Transverse colon (tissue), 4 donors: ENCODE measurements at regions not wholly inside any gene's neighbourhood (a gene's known extent, or its start where the extent isn't known, plus 50 kb on each side); places are given as distances from the start of the nearest gene placed in this dataset.

Experiments
- DNase-seq: peaks from one replicate; pipeline ENCODE4 v3.0.0-alpha.2; 2019
- H3K27ac ChIP-seq, 4 donors: fragments of 200-600 bp; sonication (generic); 2 replicates each; pipeline ENCODE4 v1.5.1; 2016 to 2018; ENCODE audit warnings: inconsistent platforms in 4 of 4
- H3K27me3 ChIP-seq: fragments of 200-600 bp; sonication (generic); 2 replicates; pipeline ENCODE4 v1.5.1; 2017; ENCODE audit warnings: inconsistent platforms
- H3K36me3 ChIP-seq, 4 donors: fragments of 200-600 bp; sonication (generic); 2 replicates each; pipeline ENCODE4 v1.5.1; 2017 to 2019; ENCODE audit warnings: inconsistent platforms in 4 of 4
- H3K4me1 ChIP-seq, 4 donors: fragments of 200-600 bp; sonication (generic); 2 replicates each; pipeline ENCODE4 v1.5.1; 2017 to 2020; ENCODE audit warnings: inconsistent platforms in 4 of 4
- H3K4me3 ChIP-seq, 4 donors: fragments of 200-600 bp; sonication (generic); 1 replicate in 1 of 4; 2 replicates in 3 of 4; pipeline versions ENCODE4 v1.5.1 to v1.6.1; 2017 to 2019; ENCODE audit warnings: inconsistent platforms in 4 of 4
- H3K9me3 ChIP-seq, 2 donors: fragments of 200-600 bp; sonication (generic); 2 replicates each; pipeline ENCODE4 v1.5.1; 2017 to 2019; ENCODE audit warnings: inconsistent platforms in 2 of 2
- EP300 ChIP-seq: sonication (generic); formaldehyde crosslinking; IDR thresholded peaks from one replicate; pipeline ENCODE4 v1.6.1; 2017; ENCODE audit warnings: antibody characterized with exemption, low read depth
- POLR2A ChIP-seq: fragments of 450-650 bp; IDR thresholded peaks from one replicate; pipeline ENCODE4 v1.6.1; 2016; ENCODE audit warnings: antibody characterized with exemption, mild to moderate bottlenecking, moderate library complexity
- POLR2AphosphoS5 ChIP-seq, 3 donors: sonication (generic); formaldehyde crosslinking; IDR thresholded peaks; one replicate each; pipeline ENCODE4 v1.6.1; 2016; ENCODE audit warnings: antibody characterized with exemption in 3 of 3
- WGBS, 2 donors: methylation state at CpG; one replicate each; pipeline ENCODE4 v1.1.5; 2018; ENCODE audit warnings: low coverage in 1 of 2; 5-methylcytosine and 5-hydroxymethylcytosine counted together
- in situ Hi-C, 4 donors: fragments of 200-750 bp; cut with MboI; loops; one replicate each; pipeline versions ENCODE4 v1.15.0 to v1.15.1; 2017; ENCODE audit warnings: low sequenced_read_pairs in 3 of 4, low pct_ligation_motif_present in 1 of 4, low pct_unique_long_range_greater_than_20kb in 1 of 4
- intact Hi-C: fragments of 100-400 bp; cut with DNase I; formaldehyde crosslinking; loops from one replicate; pipeline ENCODE4 v1.15.1; 2023; ENCODE audit warnings: low total_unique reads
- TF ChIP-seq, protein P1 (sequence below), 5 experiments: fragments of 200-600 bp in 3 of 5; fragments of 450-650 bp in 2 of 5; sonication (generic) in 3 of 5; IDR thresholded peaks; 1 replicate in 2 of 5; 2 replicates in 3 of 5; pipeline ENCODE4 v1.5.1; 2016 to 2017; ENCODE audit warnings: antibody characterized with exemption in 5 of 5, inconsistent platforms in 3 of 5, mild to moderate bottlenecking in 2 of 5, moderate library complexity in 1 of 5

DNA sequence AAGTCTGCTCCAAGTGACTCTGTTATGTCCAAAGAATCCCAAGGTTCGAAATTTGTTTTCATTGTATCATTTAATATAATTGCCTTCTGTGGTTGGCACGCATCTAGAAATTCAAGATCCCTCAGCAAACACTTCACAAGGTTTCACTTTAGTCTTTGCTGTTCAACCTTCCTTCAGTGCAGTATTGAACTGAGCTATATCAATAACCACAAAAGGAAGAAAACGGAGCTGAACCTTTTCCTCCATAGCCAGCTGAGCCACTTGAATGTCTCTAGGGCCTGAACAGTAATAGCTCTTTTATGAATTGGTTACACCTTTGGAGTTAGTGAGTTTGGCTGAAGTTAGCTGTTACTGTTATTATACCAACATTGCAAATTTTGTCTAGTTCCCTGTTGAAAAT, 357.7 kb upstream of the HNRNPA3 start:
- no peaks in the 10 kb centered on the region for H3K27me3 ChIP-seq
- WGBS, 2 donors, result 36 to 41% methylated on average over 2 to 3 of the region's 3 CpGs
- in situ Hi-C loops (no loop called here), intact Hi-C loops (no loop called here)
- H3K9me3 ChIP-seq, result no peaks in the 10 kb centered on the region
- H3K4me3 ChIP-seq, result no peak overlapping the region
- no peak overlapping the region for H3K27ac ChIP-seq
- H3K36me3 ChIP-seq, result no peaks in the 10 kb centered on the region
- no peak for TF ChIP-seq POLR2AphosphoS5 (IDR thresholded peaks at IDR 0.05)
- no peak for DNase-seq
- H3K4me1 ChIP-seq, result peaks cover 0 to 19% (median 4%) of the 10 kb centered on the region in 4 donors

DNA sequence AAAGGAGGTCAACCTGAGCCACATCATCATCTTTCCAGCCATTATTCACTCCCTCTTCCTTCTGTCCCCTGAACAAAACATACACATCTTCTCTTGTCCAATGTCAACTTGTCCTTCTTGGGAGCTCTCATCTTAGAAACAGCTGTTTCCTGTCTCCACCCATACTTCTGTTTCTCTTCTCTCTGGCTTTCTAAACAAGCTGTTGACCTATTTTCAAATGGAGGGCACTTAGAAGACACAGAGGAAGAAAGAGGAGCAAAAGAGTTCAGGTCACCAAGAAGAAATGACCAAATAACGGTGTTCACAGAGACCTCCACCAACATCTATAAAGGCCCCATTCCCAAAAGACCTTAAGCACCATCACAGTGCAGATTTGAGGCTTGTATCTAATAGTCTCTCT, 355.9 kb upstream of the HNRNPA3 start:
- no peak overlapping the region for H3K4me3 ChIP-seq
- no peak for DNase-seq
- TF ChIP-seq, protein P1, sequence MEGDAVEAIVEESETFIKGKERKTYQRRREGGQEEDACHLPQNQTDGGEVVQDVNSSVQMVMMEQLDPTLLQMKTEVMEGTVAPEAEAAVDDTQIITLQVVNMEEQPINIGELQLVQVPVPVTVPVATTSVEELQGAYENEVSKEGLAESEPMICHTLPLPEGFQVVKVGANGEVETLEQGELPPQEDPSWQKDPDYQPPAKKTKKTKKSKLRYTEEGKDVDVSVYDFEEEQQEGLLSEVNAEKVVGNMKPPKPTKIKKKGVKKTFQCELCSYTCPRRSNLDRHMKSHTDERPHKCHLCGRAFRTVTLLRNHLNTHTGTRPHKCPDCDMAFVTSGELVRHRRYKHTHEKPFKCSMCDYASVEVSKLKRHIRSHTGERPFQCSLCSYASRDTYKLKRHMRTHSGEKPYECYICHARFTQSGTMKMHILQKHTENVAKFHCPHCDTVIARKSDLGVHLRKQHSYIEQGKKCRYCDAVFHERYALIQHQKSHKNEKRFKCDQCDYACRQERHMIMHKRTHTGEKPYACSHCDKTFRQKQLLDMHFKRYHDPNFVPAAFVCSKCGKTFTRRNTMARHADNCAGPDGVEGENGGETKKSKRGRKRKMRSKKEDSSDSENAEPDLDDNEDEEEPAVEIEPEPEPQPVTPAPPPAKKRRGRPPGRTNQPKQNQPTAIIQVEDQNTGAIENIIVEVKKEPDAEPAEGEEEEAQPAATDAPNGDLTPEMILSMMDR (IDR thresholded peaks at IDR 0.05), result no peak
- TF ChIP-seq POLR2A (no peak), POLR2AphosphoS5 (IDR thresholded peaks at IDR 0.05) (no peak), EP300 (no peak)
- in situ Hi-C loops (no loop called here), intact Hi-C loops (no loop called here)
- no peaks in the 10 kb centered on the region for H3K9me3 ChIP-seq
- no peaks in the 10 kb centered on the region for H3K36me3 ChIP-seq
- no peaks in the 10 kb centered on the region for H3K27me3 ChIP-seq
- 60 to 68% methylated on average over 1 of the region's 1 CpG for WGBS, 2 donors
- peaks cover 0 to 19% (median 4%) of the 10 kb centered on the region in 4 donors for H3K4me1 ChIP-seq
- no peak overlapping the region for H3K27ac ChIP-seq

DNA sequence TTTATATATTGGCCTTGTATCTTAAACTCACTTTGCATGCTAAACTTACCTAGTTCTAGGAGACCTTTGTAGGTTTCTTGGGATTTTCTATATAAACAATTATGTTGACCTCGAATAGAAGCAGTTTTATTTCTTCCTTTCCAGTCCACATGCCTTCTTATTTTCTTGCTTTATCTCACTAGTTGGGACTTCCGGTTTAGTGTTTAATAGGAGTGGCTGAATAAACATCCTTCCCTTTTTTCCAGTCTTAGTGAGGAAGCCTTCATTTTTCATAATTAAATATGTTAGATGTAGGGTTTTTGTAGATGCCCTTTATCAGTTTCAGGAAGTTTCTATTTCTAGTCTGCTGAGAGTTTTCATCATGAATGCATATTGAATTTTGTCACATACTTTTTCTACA, 347.3 kb upstream of the HNRNPA3 start:
- WGBS, 2 donors, result 21 to 23% methylated on average over 2 of the region's 2 CpGs
- in situ Hi-C loops, result no loop called here
- Histone ChIP-seq H3K27me3 (no peaks in the 10 kb centered on the region), H3K4me1 (no peaks in the 10 kb centered on the region), H3K27ac (no peak overlapping the region), H3K4me3 (no peak overlapping the region), H3K36me3 (no peaks in the 10 kb centered on the region), H3K9me3 (no peaks in the 10 kb centered on the region)
- intact Hi-C loops, result no loop called here
- DNase-seq, result no peak
- TF ChIP-seq, protein P1 (IDR thresholded peaks at IDR 0.05), result no peak
- no peak for TF ChIP-seq POLR2A
- no peak for TF ChIP-seq EP300
- TF ChIP-seq POLR2AphosphoS5 (IDR thresholded peaks at IDR 0.05), result no peak

DNA sequence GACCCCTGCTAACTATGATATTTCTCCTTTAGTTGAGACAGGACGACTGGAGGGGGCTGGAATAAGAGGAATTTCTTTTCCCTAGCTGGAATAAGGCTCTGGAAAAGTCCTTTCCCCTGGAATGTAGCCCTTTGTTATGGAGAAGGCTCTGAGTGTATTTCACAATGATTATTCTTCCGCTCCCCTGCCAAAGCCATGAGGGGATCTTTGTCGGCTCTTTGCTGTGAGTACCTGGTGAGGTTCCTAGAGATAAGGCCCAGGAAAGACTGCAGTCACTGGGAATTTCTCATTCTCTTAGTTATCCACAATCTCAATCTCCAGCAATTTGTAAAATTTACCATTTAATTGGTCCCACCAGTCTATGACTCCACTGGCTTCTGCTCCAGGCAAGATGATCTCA, 340.2 kb upstream of the HNRNPA3 start:
- no peaks in the 10 kb centered on the region for H3K27me3 ChIP-seq
- H3K9me3 ChIP-seq, result peaks cover 13 to 16% of the 10 kb centered on the region in 2 donors
- TF ChIP-seq POLR2A (no peak), POLR2AphosphoS5 (IDR thresholded peaks at IDR 0.05) (no peak), EP300 (no peak)
- TF ChIP-seq, protein P1 (IDR thresholded peaks at IDR 0.05), result no peak
- intact Hi-C loops (no loop called here), in situ Hi-C loops (no loop called here)
- no peaks in the 10 kb centered on the region for H3K36me3 ChIP-seq
- no peak for DNase-seq
- H3K27ac ChIP-seq, result no peak overlapping the region
- H3K4me1 ChIP-seq, result no peaks in the 10 kb centered on the region
- WGBS, 2 donors, result 57 to 90% methylated on average over 1 to 3 of the region's 3 CpGs
- no peak overlapping the region for H3K4me3 ChIP-seq

DNA sequence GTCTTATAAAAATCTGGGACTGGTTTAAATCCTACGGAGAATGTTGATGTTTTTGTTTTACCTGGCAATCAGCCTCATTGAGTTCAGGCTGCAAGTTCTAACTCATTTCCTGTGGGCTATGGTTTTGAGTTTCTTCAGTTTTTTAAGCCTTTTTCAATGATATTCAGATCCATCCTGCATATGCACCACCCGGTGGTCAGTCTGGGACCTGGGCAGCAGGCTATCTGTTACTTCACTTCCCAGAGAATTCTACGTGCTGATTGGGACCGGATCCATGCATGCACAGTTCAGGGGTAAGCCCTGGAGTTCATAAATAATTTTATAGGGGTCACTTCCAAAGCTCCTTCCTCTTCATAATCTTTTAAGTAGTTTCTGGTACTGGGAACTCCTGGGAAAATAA, 339.2 kb upstream of the HNRNPA3 start:
- in situ Hi-C loops, result no loop called here
- no peak for DNase-seq
- intact Hi-C loops, result no loop called here
- H3K4me3 ChIP-seq, result no peak overlapping the region
- no peak overlapping the region for H3K27ac ChIP-seq
- WGBS, 2 donors, result 68 to 76% methylated on average over 2 to 4 of the region's 4 CpGs
- no peaks in the 10 kb centered on the region for H3K36me3 ChIP-seq
- peaks cover 13 to 16% of the 10 kb centered on the region in 2 donors for H3K9me3 ChIP-seq
- H3K4me1 ChIP-seq, result no peaks in the 10 kb centered on the region
- H3K27me3 ChIP-seq, result no peaks in the 10 kb centered on the region
- TF ChIP-seq, protein P1 (IDR thresholded peaks at IDR 0.05), result no peak
- TF ChIP-seq EP300 (no peak), POLR2AphosphoS5 (IDR thresholded peaks at IDR 0.05) (no peak), POLR2A (no peak)
